NB4 (cell line): ENCODE measurements at regions not wholly inside any gene's neighbourhood (a gene's known extent, or its start where the extent isn't known, plus 50 kb on each side); places are given as distances from the start of the nearest gene placed in this dataset.

Experiments used
- MYC ChIP-seq: IDR thresholded peaks from 2 replicates; pipeline ENCODE4 v1.6.1; 2011; ENCODE audit warnings: low read depth, low read length
- POLR2A ChIP-seq: IDR thresholded peaks from 2 replicates; pipeline ENCODE4 v1.6.1; 2011; ENCODE audit warnings: mild to moderate bottlenecking; ENCODE audit not compliant: insufficient read length; ENCODE audit errors: extremely low read depth
- TF ChIP-seq, protein P1 (sequence below): IDR thresholded peaks from one replicate; pipeline ENCODE4 v1.5.1; 2012; ENCODE audit warnings: low read depth, low read length

GRCh38 chr9:85263288-85263687, 478.5 kb downstream of the AGTPBP1 start:
- TF ChIP-seq POLR2A (no peak), MYC (no peak)
- TF ChIP-seq, protein P1, sequence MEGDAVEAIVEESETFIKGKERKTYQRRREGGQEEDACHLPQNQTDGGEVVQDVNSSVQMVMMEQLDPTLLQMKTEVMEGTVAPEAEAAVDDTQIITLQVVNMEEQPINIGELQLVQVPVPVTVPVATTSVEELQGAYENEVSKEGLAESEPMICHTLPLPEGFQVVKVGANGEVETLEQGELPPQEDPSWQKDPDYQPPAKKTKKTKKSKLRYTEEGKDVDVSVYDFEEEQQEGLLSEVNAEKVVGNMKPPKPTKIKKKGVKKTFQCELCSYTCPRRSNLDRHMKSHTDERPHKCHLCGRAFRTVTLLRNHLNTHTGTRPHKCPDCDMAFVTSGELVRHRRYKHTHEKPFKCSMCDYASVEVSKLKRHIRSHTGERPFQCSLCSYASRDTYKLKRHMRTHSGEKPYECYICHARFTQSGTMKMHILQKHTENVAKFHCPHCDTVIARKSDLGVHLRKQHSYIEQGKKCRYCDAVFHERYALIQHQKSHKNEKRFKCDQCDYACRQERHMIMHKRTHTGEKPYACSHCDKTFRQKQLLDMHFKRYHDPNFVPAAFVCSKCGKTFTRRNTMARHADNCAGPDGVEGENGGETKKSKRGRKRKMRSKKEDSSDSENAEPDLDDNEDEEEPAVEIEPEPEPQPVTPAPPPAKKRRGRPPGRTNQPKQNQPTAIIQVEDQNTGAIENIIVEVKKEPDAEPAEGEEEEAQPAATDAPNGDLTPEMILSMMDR = no peak
